Non-pigmented ciliary epithelial cell (primary cell): ENCODE measurements at regions not wholly inside any gene's neighbourhood (a gene's known extent, or its start where the extent isn't known, plus 50 kb on each side); places are given as distances from the start of the nearest gene placed in this dataset.

ENCODE experiments used
- DNase-seq: peaks from one replicate; pipeline ENCODE4 v3.0.0-alpha.2; 2010; ENCODE audit warnings: low read depth

DNA sequence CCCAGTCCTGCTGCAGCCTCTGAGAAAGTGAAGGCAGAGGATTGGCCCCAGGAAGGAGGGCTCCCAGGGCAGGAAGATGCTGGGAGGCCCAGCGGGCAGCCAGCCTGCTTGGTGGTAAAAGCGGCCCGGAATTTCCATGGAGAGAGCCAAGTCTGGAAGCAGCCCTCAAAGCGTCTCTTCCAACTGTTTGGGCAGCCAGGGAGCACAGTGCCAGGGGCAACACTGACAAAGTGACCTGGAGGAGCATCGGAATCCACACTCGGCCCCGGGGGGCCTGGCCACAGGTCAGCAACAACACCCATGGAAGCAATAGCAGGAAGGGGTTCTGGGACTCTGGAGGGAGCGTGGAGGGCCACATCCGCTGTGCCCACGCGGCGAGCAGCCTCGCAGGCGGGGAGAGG, 63.2 kb upstream of the FGFR2 start:
- DNase-seq = no peak

DNA sequence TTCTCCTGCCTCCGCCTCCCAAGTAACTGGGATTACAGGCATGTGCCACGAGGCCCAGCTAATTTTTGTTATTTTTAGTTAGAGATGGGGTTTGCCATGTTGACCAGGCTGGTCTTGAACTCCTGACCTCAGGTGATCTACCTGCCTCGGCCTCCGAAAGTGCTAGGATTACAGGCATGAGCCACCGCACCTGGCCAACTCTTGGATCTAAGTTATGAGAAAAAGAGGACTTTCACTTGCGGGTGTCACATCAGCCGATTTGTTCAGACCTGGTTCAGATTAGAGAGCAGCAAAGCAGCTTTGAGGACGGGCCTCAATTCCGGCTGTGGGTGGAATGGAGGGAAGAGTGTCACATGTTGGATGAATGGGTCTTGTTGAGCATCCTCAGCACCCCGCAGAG, 61.0 kb upstream of the FGFR2 start:
- DNase-seq = no peak

DNA sequence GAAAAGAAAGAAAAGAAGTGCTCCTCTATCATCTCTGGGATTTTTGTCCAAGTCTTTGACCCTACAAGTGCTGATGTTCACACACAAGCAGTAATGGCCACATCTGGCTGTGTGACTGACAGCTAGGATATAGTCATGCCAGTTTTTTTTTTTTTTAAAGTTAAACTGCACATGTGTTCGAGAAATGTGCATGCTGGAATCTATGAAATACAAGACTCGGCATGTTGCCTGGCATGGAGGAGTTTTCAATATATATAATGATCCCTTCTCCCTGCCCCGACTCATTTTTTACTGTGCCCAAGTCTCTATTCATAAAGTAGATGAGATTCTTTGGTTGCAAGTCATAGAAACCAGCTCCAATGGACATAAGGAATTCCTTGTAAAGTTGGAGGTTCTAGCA, 60.4 kb upstream of the FGFR2 start:
- no peak for DNase-seq

DNA sequence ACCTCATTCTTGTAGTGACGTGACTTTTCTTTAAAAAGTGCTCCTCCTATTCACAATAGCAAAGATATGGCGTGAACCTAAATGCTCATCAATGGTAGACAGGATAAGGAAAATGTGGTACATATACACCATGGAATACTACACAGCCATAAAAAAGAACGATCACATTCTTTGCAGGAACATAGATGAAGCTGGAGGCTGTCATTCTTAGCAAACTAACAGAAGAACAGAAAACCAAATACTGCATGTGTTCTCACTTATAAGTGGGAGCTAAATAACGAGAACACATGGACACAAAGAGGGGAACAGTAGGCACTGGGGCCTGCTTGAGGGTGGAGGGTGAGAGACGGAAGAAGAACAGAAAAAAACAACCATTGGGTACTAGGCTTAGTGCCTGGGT, 59.9 kb upstream of the FGFR2 start:
- DNase-seq = no peak

DNA sequence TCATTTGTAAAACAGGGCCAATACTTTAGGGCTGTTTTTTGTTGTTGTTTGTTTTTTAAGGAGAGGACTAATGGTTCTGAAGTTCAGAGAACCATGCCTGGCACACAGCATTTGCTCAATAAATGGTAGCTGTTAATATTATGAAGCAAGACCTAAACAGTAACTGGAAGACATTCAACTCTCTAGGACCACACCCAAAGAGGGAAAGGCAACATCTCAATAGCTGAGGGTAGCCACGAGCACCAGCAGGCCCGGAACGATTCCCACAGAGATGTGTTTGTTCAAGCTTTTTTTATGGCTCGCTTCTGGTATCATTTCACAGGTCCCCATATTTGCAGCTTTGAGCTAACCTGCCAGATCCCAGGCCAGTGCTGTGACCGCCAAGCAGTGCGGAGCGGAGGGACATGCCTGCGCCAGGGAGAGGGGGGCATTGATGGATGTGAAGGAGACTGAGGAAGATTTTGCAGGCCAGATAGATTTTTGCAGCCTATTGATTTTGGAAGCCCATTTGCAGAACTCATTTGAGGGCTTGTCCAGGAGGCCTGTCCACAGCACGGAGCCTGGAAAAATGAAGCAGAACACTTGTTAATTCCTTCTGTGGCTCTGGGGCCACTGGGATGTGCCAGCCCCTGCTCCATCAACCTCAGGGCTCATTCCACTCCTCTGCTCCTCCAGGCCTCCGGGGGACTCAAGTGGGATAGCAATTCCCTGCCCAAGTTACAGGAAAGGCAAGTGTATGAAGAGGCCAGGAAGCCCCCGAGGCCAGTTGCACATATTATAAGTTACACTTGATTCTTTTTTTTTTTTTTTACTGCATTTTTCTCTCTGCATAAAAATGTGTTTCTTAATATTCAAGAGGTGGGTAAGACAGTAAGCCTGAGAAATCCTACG, 57.3 kb upstream of the FGFR2 start:
- DNase-seq = no peak

DNA sequence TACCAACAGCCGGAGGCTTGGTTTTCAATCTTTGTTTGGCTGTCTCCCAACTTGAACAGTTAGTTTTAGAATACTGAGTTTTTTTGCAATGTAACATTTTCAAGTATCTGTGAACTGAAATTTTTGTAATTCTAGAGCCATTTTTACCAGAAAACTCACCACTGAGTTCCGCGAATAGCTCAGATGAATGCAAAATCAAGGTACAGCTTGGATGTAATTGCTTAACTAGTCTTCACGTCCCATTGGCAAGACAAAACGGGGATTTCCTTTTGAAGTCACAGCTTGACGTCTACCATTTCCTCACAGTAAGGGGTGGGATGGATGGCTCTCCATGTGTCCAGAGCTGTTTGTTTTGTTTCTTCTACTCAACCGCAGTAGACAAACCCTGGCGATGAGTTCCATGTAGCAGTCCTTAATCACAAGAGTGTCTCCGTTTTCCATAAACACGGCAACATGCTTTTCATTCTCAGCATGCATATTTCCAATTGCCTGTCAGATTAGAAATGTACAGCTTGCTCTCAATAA, 55.8 kb upstream of the FGFR2 start:
- no peak for DNase-seq

DNA sequence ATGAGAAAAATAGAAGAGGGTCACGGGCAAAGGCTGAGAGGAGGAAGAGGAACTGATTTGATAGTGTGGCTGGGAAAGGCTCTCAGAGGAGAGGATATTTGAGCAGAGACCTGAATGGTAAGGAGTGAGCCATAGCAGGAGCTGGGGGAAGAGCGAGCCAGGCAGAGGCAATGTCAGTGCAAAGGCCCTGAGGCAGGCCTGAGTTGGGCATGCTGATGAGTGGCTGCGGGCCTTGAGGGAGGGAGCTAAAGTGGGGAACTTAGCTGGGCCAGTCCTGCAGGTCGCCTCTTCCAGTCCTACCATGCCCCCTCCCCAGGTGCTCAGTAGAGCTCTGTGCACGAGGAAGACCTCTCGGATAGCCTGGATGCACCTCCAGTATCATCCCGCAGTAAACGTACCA, 55.4 kb upstream of the FGFR2 start:
- DNase-seq = no peak

DNA sequence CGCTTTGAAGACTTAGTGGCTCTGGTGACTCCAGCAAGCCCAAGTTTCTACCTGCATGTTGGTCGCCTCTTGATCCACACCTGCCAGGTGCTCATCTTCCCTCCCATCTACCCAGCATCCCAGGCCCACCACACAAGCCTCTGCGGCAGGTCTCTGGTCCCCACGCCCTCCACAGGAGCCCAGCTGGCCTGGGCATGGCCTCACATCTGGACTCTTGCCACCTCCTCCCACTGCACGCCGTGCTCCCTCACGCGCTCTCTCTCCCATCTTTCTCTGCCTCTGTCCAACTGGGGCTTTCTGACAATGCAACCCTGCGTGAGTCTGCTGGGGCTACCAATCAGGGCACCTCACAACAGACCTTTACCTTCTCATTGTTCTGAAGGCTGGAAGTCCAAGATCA, 50.2 kb upstream of the FGFR2 start:
- DNase-seq = no peak

DNA sequence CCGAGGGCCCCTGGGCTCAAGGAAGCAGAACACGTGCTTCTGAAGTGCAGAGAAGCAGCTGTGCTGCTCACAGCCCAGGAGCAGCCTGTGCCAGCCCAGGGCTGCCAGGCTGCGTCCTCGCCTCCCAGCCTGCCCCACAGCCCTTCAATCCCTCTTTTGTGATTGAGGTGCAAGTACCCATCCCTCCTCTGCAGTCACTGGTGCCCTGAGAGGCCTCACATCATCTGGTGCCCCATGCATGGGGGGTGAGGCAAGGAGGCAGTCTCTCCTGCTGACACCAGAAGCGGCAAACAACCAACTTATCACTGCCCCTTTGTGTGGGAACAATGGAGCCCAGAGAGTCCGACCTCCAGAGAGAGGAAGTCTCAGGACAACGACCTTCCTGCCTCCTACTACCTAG, 49.8 kb upstream of the FGFR2 start:
- DNase-seq = no peak
